ENCODE measurements at regions not wholly inside any gene's neighbourhood (a gene's known extent, or its start where the extent isn't known, plus 50 kb on each side); places are given as distances from the start of the nearest gene placed in this dataset.
A peak's percentile ranks its signal among the peaks of the same experiment; 100 is the strongest.

DNA sequence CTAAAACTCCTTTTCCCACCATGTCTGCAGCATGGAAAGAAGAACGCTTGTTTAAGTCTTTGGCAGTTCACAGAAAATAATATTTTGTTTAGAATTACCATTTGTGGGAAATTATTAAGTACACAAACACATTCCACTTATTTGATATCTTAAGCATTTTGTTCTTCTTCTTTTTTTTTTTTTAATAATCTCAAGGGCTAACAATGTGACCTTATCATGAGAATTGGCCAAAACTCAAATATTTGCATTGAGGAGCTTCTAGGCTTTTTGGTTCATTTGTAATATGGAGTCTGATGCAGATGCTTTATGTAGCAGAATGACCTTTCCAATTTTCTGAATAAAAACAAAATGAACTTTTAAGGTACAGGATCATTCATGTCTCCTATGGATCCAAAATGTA, 555.0 kb downstream of the ZEB2 start:
- no peak for DNase-seq (ENCODE audit: low read depth)

DNA sequence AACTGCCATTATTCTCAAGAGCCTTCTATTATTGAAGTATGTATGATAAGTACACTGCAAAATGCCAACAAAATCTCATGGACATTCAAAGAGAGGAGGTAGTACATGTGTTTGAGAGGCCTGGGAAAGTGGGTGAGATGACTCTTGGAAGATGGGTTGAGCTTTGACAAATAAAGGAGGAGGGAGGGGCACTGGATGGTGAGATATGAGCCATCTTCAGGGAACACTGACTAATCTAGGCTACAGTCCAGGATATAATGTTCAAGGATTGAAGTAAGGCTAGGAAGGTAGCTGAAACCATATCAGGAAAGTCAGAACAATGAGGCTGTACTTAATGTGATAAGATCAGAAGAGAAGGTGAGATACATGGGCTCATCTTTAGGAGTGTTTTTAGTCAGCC, 559.7 kb downstream of the ZEB2 start:
- DNase-seq (ENCODE audit: low read depth): no peak

DNA sequence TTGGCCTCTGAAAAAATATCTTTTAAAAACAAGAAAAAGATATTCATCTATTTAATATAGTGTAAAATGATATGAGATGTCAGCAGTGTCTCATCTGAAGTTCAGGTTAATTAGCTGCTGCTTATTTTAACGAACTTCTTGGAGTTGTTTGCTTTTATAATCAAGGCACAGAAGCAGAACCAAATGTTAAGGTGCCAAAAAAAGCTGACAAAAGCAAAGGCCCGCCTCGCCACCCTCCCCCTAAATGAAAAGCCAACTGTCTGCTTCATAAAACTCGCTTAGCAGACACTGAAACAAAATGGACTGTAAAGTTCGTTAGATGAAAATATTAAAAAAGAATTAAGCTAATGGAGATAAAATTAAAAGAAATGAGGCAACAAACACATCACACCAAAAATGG, 562.6 kb downstream of the ZEB2 start:
- no peak for DNase-seq (ENCODE audit: low read depth)

DNA sequence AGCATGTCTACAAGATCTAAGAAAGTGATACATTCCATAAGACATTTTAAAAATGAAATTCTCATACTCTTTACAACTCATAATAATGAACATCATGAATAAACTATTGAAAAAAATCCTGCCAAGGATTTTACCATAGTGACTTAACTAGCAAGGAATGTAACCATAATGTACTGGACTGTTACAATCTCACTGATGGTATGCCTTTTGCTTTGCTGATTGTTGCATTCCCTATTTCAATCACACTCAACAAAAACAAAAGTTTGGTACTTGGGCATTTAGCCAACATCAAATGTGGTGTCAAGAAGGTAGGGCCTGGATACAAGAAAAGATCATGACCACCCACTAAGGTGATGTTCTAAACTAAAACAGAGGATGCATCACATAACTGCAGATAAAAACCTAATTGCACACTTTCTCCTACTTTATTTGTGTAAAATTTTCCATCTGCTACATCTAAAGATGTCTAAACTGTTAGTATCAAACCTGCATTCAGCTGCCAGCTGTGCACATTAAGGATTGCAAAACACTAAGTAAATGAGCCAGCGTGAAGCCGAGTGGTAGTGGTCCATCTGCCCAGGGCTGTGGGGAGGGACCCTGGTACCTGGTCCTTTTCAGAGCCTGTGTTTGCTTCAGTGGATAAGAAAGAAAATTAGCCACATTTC, 564.4 kb downstream of the ZEB2 start:
- DNase-seq (ENCODE audit: low read depth): no peak

DNA sequence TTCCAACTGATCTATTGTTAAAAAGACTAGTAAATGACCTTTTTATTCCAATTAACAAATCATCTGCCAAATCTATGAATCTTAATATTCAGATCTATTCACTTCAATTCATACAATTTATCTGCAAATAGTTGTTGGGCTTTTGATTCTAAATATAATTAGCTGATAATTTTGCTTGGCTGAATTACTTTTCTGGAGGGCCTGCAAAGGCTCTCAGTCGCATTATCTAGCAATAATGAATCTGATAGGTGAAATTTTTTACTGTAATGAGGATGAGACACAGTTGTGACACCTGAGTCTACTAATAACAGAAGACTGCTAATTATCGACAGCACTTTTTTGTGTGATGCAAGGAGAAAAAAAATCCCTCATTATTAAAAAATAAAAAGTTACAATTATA, 565.1 kb downstream of the ZEB2 start:
- DNase-seq (ENCODE audit: low read depth): no peak

DNA sequence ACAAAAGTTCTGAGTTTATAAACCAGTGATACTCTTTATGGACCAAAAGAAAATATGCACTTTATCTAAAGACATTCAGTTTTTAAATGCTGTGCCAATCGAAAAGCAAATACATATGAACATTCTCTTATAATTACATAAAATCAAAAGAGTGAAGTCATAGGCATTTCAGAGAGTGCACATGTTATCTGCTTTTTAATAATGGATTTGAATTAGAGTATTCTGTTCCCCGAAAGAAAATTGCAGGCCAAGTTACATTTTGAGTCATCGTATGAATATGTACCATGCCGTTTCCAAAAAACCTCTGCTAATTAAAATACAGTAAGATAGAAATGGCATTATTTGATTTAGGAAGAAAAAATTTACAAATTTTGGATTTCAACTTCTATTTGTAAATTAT, 565.7 kb downstream of the ZEB2 start:
- DNase-seq (ENCODE audit: low read depth): no peak

DNA sequence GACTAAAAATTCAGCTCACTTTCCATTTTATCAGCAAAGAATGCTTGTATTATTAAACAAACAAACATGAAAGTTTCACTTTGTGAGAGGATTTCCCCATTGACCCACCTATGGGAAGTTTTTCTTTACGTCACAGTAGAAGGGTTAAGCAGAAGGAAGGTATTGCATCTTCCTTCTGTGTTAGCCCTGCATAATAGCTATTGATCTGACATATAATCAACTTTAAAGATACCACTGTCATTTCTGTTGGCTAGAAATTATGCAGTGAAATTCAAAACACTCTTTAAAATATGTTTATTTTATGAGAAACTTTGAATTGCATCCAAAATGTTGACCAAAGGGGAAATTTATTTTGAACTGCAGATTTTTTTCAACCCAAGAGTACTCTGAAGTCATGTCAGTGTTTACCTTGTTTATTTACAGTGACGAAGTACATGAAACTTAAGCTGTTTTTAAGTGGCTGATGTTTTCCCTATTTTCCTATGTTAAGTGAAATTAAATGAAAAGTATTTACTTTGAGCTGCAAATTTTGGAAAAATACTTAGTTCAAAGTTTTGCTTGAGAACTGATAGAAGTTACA, 566.4 kb downstream of the ZEB2 start:
- no peak for DNase-seq (ENCODE audit: low read depth)

DNA sequence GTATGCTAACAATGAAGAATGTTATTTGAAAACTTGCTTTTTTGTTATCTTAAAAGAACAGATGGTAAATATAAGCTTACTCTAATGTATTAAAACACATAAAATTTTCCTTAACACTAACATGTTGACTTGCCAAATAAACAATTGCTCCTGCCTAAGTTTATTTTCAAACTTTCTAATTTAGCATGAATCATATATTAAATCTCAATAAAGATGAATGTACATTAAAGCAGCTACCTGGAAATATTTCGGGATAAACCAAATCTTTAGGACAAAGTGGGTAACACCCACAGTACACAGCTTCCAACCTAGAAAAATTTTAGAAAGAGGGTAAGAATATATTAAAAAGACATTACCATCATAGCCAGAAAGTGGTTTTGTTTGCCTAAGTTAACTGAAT, 567.4 kb downstream of the ZEB2 start:
- DNase-seq (ENCODE audit: low read depth): no peak

DNA sequence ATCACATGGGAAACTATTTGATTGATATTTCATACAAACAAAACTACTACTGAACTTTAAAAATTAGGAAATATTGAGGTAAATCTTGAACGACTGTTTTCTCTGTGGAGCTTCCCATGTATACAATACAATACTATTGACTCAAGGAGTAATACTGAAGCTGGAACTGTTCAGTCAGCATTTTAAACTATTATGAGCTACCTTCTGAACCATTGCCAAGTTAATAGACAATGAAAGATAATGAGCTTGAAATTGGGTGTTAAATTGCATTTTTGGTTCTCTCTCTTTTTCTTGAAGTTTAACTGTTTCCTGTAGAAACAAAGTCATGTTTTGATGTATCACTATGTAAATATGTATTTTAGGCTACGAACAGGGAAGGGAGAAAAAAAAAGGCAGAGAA, 569.2 kb downstream of the ZEB2 start:
- no peak for DNase-seq (ENCODE audit: low read depth)

DNA sequence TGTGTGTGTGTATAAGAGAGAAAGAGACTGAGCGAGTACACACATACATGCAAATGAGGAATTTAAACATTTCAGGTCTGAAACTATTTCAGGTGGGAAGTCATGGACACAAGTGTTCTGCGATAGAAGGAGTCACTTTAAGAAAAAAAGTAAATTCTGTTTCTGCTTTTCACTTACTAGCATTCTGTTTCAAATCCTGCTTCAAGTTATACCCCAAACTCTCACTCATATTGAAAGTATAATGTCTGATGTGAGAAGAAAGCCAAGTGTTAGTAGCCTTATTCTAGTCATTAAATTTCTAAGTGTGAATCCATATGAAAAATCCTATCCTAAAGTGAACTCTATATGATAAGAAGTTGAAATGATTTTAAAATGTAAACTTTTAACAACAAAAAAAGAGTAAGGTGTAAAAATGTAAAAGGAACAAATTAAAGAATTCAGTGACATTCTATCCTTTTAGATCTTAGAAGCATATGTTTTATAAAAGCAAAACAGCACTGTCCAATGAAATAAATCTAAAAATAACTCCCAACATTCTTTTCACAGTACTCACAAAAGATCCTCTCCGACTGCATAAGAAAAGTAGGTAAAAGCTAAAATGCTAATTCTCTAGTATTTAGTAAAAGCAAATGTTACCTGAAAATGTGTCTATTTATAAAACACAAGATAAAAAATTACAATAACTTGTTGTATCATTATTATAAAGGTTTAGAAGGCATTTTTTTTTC, 570.6 kb downstream of the ZEB2 start:
- DNase-seq (ENCODE audit: low read depth): peak; percentile 43

DNA sequence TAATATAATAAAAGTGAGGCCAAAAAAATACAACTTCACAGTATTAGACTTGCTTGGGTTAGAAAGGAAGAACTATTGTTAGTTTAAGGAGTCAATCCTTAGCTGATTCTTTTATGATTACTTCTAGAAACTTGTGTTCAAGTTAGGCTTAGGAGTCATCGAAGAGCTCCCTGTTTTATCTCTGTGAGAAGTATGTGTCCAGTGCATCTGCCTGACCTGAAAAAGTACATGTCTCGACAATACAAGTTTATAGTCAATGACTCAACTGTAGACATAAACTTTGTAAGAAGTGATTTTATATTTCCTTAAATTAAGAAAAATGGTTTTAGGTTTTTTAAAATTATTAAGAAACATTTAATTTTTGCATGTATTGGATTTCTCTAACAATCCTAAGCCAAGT, 571.2 kb downstream of the ZEB2 start:
- DNase-seq (ENCODE audit: low read depth): no peak

DNA sequence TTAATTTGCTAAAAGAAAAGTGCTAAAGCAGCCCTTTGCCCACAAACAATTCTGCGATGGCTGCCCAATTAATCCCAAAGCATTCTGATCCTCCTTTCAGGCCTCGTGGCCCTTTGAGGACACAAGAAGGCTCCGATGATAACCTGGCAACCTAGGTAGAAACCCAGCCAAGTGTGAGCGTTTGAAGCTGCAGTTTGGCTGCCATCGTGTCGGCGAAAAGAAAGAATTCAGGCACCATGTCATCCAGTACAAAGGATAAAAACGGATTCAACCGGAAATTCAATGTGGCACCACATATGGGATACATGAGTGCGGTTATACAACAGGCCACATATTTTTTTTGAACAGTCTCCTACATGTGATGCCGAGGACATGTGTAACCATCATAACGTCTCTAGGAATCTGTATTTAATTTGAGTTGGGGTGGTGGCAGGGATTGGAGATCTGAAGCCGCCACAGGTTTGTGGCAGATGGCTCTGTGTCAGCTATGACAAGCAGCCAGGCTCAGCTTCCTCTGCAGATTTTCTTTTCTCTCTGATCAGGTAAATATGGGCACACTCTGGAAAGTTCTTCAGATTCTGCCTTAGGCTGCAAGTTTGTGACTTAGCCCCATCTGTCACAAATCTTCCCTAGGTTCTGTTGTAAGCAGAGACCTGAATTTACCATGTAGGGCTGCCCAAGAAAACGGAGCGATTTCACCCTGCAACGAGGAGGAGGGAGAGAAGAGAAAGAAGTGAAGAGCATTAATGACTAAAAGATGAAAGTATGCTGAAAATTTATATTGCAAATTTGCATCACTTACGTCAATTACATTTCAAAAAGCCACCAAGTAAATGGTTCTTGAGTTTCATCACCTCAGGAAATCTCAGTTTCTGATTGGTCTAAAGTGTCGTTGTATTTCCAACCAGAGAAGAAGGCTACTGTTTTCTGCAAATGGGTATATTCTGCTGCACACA, 573.2 kb downstream of the ZEB2 start:
- no peak for DNase-seq (ENCODE audit: low read depth)

DNA sequence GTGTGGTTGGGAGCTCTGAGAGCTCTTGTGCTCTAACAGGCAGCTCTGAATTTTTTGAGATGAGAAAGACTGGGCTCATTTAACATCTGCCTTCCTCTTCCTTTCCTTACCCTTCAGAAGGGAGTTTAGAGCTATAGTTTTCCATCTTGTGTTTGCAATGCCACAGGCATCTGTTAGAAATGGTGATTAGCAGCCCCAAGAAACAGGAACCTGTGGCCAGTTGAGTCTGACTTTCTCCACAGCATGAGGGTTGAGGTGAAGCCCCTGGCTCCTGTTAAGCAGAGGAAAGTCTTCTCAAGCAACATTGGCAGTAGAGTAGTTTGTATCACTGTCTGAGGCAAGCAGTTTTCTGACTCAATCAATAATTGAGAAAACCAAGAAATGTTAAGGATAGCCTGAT, 577.4 kb downstream of the ZEB2 start:
- DNase-seq (ENCODE audit: low read depth): no peak

DNA sequence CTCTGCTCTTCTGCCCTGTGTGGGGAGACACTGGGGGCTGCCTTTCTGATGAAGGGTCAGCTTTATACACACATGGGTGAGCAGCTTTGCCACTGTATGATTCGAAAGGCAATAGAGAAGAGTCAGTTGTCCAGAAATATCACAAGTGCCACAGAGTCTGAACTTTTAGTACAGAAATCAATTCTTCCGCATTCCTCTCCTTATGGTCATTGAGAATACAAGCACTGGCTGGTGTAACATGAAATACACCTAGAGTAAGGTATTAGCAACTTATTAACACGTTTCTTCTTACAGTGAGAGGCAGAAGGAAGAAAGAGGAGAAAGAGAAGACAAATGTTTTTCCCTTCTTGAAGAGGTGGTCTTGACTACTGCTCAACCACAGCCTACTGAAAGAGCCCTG, 579.2 kb downstream of the ZEB2 start:
- no peak for DNase-seq (ENCODE audit: low read depth)

DNA sequence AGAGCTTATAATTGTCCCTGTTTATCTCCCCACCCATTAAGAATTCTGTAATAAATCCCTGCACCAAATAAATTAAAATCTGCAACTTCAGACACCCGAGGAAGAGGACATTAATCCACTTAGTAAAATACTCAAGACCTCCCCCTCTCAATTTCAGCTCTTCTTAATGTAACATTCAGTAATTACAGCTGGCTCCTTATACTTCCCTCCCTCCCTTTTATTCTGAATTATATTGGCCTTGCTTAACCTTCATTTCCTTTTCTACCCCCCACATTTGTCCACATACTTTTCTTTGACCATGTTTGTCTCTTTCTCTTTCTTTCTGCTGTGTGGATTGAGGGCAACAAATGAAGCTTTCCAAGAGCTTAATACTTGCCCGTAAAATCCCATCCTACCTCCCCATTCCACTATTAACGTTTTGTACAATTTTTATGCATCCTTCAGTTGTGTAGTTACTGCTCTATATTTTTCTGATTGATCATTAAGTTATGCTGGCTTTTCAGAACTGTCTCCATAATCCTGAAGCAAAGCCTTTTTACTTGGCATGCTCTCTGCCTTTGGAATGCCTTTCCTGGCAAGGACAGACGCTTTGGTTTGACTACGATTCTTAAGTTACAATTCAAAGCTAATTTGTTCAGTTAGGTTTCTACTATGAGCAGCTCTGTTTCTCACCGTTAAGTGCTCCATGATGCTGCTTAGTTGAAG, 580.1 kb downstream of the ZEB2 start:
- peak; percentile 45 for DNase-seq (ENCODE audit: low read depth)

DNA sequence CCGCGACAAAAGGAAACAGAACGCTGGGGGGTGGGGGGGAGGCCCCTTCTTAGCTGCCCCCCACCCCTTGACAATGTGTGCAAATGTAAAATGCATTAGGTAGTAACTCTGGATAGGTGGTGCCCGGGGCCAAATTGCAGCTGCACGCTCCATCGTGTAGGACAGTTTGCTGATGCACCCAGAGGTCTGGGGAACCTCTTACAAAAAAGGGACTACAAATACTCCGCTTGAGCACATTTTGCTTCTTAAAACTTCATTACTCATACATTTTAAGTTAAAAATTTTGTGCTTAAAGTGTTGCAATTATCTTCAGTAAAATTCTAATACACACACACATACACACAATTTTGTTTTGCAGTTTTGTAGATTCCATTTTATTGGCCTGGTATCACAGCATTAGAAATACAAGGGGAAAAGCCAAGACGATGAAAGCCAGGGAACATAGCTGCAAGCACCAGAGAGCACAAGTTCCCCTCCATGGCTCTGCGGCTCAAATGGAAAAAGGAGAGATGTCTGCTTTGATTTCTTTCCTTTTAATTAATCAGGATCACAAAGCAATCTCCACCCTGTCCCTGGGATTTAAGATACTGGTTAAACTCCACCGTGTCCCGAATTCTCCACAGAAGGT, 582.1 kb downstream of the ZEB2 start:
- DNase-seq (ENCODE audit: low read depth): no peak

DNA sequence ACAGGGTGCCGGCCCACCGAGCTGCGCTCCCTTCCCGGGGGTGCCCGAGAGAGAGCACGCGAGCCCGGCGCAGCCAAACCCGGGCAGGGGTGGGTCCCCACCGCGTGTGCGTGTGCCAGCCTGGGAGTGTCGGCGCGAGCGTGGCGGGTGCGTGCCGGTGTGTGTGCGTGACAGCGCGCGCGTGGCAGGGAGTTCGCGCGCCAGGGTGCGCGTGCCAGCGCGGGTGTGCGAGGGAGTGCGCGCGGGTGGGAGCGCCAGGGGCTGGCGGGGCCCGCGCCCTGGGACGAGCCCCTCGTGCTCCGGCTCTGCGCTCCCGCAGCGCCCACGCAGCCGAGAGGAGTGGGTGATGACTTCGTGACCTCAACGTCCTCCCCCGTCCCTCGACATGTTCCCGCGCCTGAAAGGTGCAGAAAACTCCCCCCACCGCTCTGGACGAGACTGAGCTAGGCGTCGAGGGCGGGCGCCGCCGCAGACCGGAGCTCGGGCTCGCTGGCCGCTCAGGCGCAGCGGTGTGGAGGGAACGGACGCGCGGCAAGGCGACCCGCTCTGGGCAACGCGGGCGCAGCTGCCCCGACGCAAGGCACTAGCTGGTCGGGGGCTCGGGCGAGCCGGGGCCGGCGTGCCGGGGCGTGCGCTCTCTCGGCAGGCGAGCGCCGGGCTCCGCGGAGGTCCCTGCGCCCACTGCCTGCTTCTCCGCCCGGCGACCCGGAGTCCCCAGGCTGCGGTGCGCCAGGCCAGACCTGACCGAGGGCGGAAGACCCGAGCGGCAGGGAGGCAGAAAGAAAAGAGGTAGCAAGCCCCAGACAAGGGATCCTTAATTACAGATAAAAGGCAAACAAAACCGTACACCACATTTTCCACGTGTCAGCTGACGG, 582.8 kb downstream of the ZEB2 start:
- DNase-seq (ENCODE audit: low read depth): peak; percentile 70

DNA sequence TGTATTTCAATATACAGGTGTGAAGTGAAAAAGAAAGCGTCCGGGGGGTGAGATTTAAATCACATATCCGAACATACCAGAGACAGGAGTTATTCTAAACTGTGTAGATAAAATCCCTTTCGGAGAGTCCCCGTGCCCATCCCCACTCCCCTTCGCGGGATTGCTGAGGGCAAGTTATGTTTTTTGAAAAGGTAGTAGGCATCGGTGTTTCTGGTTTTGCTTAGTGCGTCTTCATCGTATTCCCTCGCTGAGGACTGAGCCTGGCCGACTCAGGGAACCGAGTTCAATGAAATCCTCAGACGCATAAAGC, 583.4 kb downstream of the ZEB2 start:
- no peak for DNase-seq (ENCODE audit: low read depth)

DNA sequence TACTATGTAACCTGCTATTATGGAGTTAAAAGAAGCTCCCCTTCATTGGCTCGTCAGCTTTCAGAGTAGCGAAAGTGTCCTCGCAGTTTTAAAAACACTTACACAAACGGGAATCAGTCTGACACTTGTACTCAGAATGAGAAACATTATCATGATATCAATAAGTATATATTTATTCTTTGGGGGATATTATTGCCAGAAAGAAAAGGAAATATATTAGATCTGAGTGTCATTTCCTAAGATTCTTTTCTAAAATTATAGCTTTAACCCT, 584.5 kb downstream of the ZEB2 start:
- DNase-seq (ENCODE audit: low read depth): no peak

All from myocyte (in vitro differentiated cells).